Motor neuron (in vitro differentiated cells): ENCODE measurements at regions not wholly inside any gene's neighbourhood (a gene's known extent, or its start where the extent isn't known, plus 50 kb on each side); places are given as distances from the start of the nearest gene placed in this dataset.

Experiments used
- ATAC-seq, 8 experiments: fragments of 200-7000 bp; cut with Tn5 transposase; replicated peaks in 6 of 8; 2 replicates each; pipeline ENCODE4 v1.8.0; 2021; ENCODE audit warnings: mild to moderate bottlenecking in 8 of 8, moderate library complexity in 8 of 8
- H3K27ac ChIP-seq, 2 donors: fragments of 250-450 bp; sonication (Bioruptor Pico); 2 replicates each; pipeline ENCODE4 v1.9.0; 2021; ENCODE audit warnings: antibody characterized with exemption in 2 of 2, mild to moderate bottlenecking in 2 of 2, moderate library complexity in 1 of 2
- H3K4me1 ChIP-seq, 2 donors: fragments of 250-450 bp; sonication (Bioruptor Pico); replicated peaks in 1 of 2; 2 replicates each; pipeline ENCODE4 v1.6.1; 2021; ENCODE audit warnings: antibody characterized with exemption in 2 of 2, mild to moderate bottlenecking in 2 of 2, moderate library complexity in 1 of 2
- H3K4me3 ChIP-seq, 5 donors: fragments of 250-450 bp; sonication (Bioruptor Pico); 2 replicates each; pipeline ENCODE4 v1.9.0; 2021; ENCODE audit warnings: antibody characterized with exemption in 5 of 5, mild to moderate bottlenecking in 5 of 5, moderate library complexity in 4 of 5
- WGBS, 10 experiments: fragments of 450-650 bp; shearing (Covaris generic); methylation state at CpG; one replicate each; pipeline ENCODE4 v1.0.0; 2022; 5-methylcytosine and 5-hydroxymethylcytosine counted together
- in situ Hi-C, 9 experiments: fragments of 400-800 bp; cut with MboI; loops; one replicate each; pipeline ENCODE4 v1.15.0; 2021; ENCODE audit warnings: low sequenced_read_pairs in 9 of 9, low pct_unique_long_range_greater_than_20kb in 2 of 9; ENCODE audit not compliant: unreplicated experiment in 9 of 9

GRCh38 chr13:108451121-108451520, 178.3 kb upstream of the MYO16 start:
- in situ Hi-C loops = no loop called here
- WGBS, 10 experiments = 0 to 69% (median 27%) methylated on average over 1 to 5 of the region's 5 CpGs; no CpG with 5 or more reads in 2 of the 10 experiments
- Histone ChIP-seq H3K27ac (no peak overlapping the region), H3K4me3 (no peak overlapping the region), H3K4me1 (peaks cover 3 to 6% of the 10 kb centered on the region in 2 donors)
- ATAC-seq = peak in 5 of 8 experiments; percentile 49 to 99 (median 74)

GRCh38 chr13:108455320-108455719, 174.1 kb upstream of the MYO16 start:
- WGBS, 10 experiments = 17 to 100% (median 100%) methylated on average over 1 to 2 of the region's 2 CpGs; no CpG with 5 or more reads in 6 of the 10 experiments
- ATAC-seq = no peak
- in situ Hi-C loops = no loop called here
- Histone ChIP-seq H3K4me3 (no peak overlapping the region), H3K27ac (no peak overlapping the region), H3K4me1 (peaks cover 3 to 6% of the 10 kb centered on the region in 2 donors)

- no peak overlapping the region for H3K4me3 ChIP-seq
- H3K4me1 ChIP-seq = peaks cover 2 to 5% of the 10 kb centered on the region in 2 donors
- ATAC-seq = no peak
- 0 to 100% (median 92%) methylated on average over 1 to 4 of the region's 4 CpGs for WGBS, 10 experiments
- H3K27ac ChIP-seq = no peak overlapping the region
- in situ Hi-C loops = no loop called here
Observed at GRCh38 chr13:108460043-108460442, 169.4 kb upstream of the MYO16 start.

- Histone ChIP-seq H3K4me1 (peaks cover 2 to 5% of the 10 kb centered on the region in 2 donors), H3K4me3 (no peak overlapping the region), H3K27ac (no peak overlapping the region)
- in situ Hi-C loops = no loop called here
- 0 to 83% (median 62%) methylated on average over 1 to 4 of the region's 4 CpGs; no CpG with 5 or more reads in 2 of the 10 experiments for WGBS, 10 experiments
- ATAC-seq = no peak
Observed at GRCh38 chr13:108460746-108461145, 168.7 kb upstream of the MYO16 start.

DNA sequence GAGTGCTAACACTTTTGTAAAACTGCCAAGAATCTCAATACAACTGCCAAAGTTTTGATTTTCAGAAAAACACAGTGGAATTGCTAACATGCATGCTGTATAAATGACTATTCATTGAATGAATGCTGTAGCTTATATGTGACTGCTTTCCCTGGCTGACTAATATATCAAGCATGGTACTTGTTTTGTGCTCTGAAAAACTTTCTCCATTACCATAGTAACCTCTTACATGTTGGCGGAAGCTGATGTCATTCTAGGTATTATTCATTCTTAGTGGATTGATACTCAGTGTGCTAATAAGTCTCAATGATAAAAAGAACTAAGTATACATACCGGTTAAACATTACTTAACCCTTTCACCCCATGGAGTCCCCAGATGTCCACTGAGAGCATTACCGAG, 166.1 kb upstream of the MYO16 start:
- WGBS, 10 experiments = 6 to 48% (median 27%) methylated on average over 1 to 3 of the region's 3 CpGs; no CpG with 5 or more reads in 1 of the 10 experiments
- peak in 6 of 8 experiments; percentile 88 to 99 (median 98) for ATAC-seq
- Histone ChIP-seq H3K4me3 (no peak overlapping the region), H3K4me1 (peaks cover 2 to 5% of the 10 kb centered on the region in 2 donors), H3K27ac (no peak overlapping the region)
- in situ Hi-C loops = no loop called here

DNA sequence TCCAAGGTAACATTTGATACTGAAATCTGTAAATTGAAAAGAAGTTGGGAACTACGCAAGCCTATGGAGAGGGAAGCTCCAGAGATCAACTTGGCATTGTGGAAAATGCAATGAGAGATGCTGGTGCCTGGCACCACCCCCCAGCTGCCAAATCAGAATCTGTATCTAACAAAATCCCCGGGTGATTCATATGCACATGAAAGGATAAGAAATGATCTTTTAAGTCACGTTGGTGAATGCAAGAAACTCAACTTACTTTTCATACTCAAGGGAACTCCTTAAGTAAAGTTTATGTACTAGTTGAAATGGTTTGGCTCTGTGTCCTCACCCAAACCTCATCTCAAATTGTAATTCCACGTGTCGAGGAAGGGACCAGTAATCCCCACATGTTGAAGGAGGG, 158.5 kb upstream of the MYO16 start:
- no peak for ATAC-seq
- Histone ChIP-seq H3K4me3 (no peak overlapping the region), H3K4me1 (no peaks in the 10 kb centered on the region), H3K27ac (no peak overlapping the region)
- in situ Hi-C loops = no loop called here
- 0 to 88% (median 52%) methylated on average over 1 to 5 of the region's 5 CpGs; no CpG with 5 or more reads in 1 of the 10 experiments for whole genome bisulfite sequencing, 10 experiments

DNA sequence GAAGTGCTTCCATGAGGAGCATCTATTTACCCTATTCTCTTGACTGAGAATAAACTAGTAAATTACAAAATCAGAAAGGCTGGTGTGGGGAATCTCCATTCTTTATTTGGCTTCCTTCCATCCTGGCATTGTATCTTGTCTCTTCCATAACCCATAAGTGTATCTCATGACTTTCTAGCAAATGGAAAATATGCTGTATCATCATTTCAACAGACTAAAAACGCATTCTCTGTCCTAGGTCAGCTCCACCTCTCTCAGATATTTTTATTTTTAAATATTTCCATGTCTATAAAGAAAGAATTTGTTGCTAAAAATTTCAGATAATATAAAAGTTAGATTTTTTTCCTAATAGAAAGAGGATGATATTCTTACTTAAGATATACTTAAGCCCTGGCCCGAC, 154.2 kb upstream of the MYO16 start:
- in situ Hi-C loops = no loop called here
- 0 to 100% (median 81%) methylated on average over 1 to 2 of the region's 2 CpGs; no CpG with 5 or more reads in 1 of the 10 experiments for WGBS, 10 experiments

DNA sequence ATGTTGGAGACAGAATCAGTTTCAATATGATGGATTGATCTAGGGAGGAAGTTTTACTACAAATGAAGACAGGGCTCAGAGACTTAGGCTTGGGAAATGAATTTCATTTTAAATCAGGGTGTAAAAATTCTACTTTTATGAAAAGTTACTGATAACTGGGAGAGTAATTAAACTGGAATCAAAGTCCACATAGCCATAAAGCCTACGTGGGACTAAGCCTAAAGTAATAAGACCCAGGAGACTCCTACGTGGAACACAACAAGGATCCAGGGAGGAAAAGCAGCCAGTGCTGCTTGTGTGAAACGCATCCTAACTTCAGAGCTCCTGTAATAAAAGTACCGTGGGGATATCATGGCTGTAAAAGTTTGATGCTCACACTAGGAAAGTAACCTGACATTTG, 152.0 kb upstream of the MYO16 start:
- H3K4me3 ChIP-seq = no peak overlapping the region
- no peak overlapping the region for H3K27ac ChIP-seq
- WGBS, 10 experiments = 0 to 81% (median 44%) methylated on average over 2 to 4 of the region's 4 CpGs
- no peak for ATAC-seq
- in situ Hi-C loops = no loop called here
- H3K4me1 ChIP-seq = no peaks in the 10 kb centered on the region

More for the DNA sequence above, 154.2 kb upstream of the MYO16 start:
- Histone ChIP-seq H3K27ac (no peak overlapping the region), H3K4me3 (no peak overlapping the region), H3K4me1 (no peaks in the 10 kb centered on the region)
- no peak for ATAC-seq

- Histone ChIP-seq H3K27ac (no peak overlapping the region), H3K4me3 (no peak overlapping the region), H3K4me1 (no peaks in the 10 kb centered on the region)
- WGBS, 10 experiments = 0 to 100% (median 95%) methylated on average over 1 of the region's 1 CpG
- in situ Hi-C loops = no loop called here
- no peak for ATAC-seq
Observed at GRCh38 chr13:108478179-108478578, 151.2 kb upstream of the MYO16 start.

GRCh38 chr13:108483981-108484380, 145.4 kb upstream of the MYO16 start:
- WGBS, 10 experiments = 0 to 89% (median 36%) methylated on average over 1 of the region's 1 CpG; no CpG with 5 or more reads in 2 of the 10 experiments
- no peak for ATAC-seq
- no peaks in the 10 kb centered on the region for H3K4me1 ChIP-seq
- in situ Hi-C loops = no loop called here
- H3K4me3 ChIP-seq = no peak overlapping the region
- H3K27ac ChIP-seq = no peak overlapping the region

DNA sequence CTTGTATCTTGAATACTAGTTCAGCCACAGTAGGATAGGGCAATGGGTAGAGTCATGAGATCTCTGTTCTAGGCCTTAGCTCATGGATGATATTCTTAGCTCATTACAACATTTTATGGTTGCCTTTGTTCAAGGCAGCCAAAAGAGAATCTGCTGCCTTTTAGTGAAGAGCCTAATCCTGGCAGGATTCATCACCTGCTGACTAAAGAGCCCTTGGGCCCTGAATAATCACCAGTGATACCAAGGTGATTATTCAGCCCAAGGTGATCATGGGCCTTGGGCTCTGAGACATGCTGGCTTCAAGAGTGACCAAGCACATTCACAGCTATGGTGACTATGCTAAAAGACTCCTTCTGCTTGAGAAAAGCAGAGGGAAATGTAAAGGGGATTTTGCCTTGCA, 143.3 kb upstream of the MYO16 start:
- in situ Hi-C loops = no loop called here
- no peaks in the 10 kb centered on the region for H3K4me1 ChIP-seq
- no peak for ATAC-seq
- H3K27ac ChIP-seq = no peak overlapping the region
- no peak overlapping the region for H3K4me3 ChIP-seq

GRCh38 chr13:108494991-108495645, 134.3 kb upstream of the MYO16 start:
- Histone ChIP-seq H3K27ac (peak overlapping the region; percentile 58 to 71), H3K4me1 (peaks cover 6 to 10% of the 10 kb centered on the region in 2 donors), H3K4me3 (peak overlapping the region; percentile 68 to 86 (median 80))
- WGBS, 10 experiments = 0 to 20% (median 0%) methylated on average over 1 to 13 of the region's 40 CpGs; no CpG with 5 or more reads in 4 of the 10 experiments
- in situ Hi-C loops = no loop called here
- peak in 5 of 8 experiments; percentile 28 to 42 (median 31) for ATAC-seq

DNA sequence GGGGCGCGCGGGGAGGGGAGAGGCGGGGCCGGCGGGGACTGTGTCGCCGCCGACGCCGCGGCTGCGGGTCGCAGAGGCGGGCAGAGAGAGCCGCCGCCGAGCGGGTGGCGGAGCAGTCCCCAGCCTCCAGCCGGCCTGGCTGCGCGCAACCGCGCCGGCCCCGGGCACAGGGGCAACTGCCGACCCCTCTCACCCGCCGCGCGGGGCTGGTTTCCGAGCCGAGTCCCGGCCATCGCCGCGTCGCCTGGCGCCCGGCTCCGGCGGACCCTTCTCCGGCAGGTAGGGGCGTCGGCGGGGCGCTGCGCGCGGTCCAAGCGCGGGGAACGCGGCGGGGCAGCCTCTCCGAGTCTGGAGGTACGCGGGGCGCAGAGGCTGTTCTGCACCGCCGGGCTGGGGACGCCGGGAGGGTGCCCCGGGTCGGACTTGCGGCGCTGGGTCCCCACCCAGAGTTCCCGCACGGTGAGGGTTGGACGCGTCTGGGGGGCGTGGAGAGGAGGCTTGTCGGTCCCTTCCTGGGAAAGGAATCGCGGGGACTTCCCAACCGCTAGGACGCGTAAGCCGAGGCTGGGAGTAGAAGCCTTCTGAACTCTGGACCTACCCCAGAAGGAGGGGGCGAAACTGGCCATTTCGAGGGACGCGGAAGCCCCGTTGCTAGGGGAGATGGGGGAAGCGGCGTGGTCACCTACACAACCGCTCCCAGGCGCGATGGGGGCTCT, 133.6 kb upstream of the MYO16 start:
- in situ Hi-C loops = no loop called here
- H3K4me1 ChIP-seq = peaks cover 7 to 14% of the 10 kb centered on the region in 2 donors
- H3K27ac ChIP-seq = peak overlapping the region; percentile 58 to 71
- H3K4me3 ChIP-seq = peak overlapping the region; percentile 68 to 86 (median 80)
- ATAC-seq = peak in 7 of 8 experiments; percentile 58 to 79 (median 72)
- 0% methylated on average over 7 of the region's 90 CpGs; no CpG with 5 or more reads in 9 of the 10 experiments for WGBS, 10 experiments
